ENCODE measurements at regions not wholly inside any gene's neighbourhood (a gene's known extent, or its start where the extent isn't known, plus 50 kb on each side); places are given as distances from the start of the nearest gene placed in this dataset.

- no TSS peak for BruUV-seq (replicated peaks)
- Mint-ChIP-seq H3K4me1 (ENCODE audit: low read depth, unreplicated experiment) (no peaks in the 10 kb centered on the region), H3K36me3 (ENCODE audit: insufficient read depth, unreplicated experiment) (no peaks in the 10 kb centered on the region), H3K27ac (ENCODE audit: unreplicated experiment) (no peak overlapping the region), H3K27me3 (ENCODE audit: insufficient read depth, unreplicated experiment) (peaks cover 19% of the 10 kb centered on the region), H3K9me3 (ENCODE audit: unreplicated experiment) (no peaks in the 10 kb centered on the region), H3K4me3 (ENCODE audit: unreplicated experiment) (no peak overlapping the region)
- intact Hi-C loops (cut with micrococcal nuclease; ENCODE audit: unreplicated experiment): no loop called here
- no peak overlapping the region for H3K4me3 ChIP-seq (ENCODE audit: low read depth, low read length)
- TF ChIP-seq CTCF (IDR thresholded peaks at IDR 0.05; ENCODE audit: insufficient read depth in 1 of 2, low read depth in 1 of 2, low read length in 1 of 2, severe bottlenecking in 1 of 2, unreplicated experiment in 1 of 2): no peak
- ChIA-PET POLR2A (no interaction called here), CTCF (no interaction called here)
- no peaks in the 10 kb centered on the region for H3K27me3 ChIP-seq (replicated peaks; ENCODE audit: control insufficient read depth, insufficient read depth, low read length)
- no peaks in the 10 kb centered on the region for H3K9me3 ChIP-seq
- no peaks in the 10 kb centered on the region for H3K4me1 ChIP-seq
- no peaks in the 10 kb centered on the region for H3K36me3 ChIP-seq (ENCODE audit: control insufficient read depth, insufficient read depth, low read length)
- no peak for DNase-seq
Measured at GRCh38 chr5:153893817-153894216, 144.9 kb downstream of the FAM114A2 start.

- Mint-ChIP-seq H3K27ac (ENCODE audit: unreplicated experiment) (no peak overlapping the region), H3K4me3 (ENCODE audit: unreplicated experiment) (no peak overlapping the region), H3K36me3 (ENCODE audit: insufficient read depth, unreplicated experiment) (no peaks in the 10 kb centered on the region), H3K27me3 (ENCODE audit: insufficient read depth, unreplicated experiment) (peaks cover 10% of the 10 kb centered on the region), H3K4me1 (ENCODE audit: low read depth, unreplicated experiment) (no peaks in the 10 kb centered on the region), H3K9me3 (ENCODE audit: unreplicated experiment) (no peaks in the 10 kb centered on the region)
- intact Hi-C loops (cut with micrococcal nuclease; ENCODE audit: unreplicated experiment): no loop called here
- H3K4me3 ChIP-seq (ENCODE audit: low read depth, low read length): no peak overlapping the region
- H3K4me1 ChIP-seq: no peaks in the 10 kb centered on the region
- no TSS peak for BruUV-seq (replicated peaks)
- CTCF ChIA-PET: no interaction called here
- POLR2A ChIA-PET: no interaction called here
- H3K27me3 ChIP-seq (replicated peaks; ENCODE audit: control insufficient read depth, insufficient read depth, low read length): no peaks in the 10 kb centered on the region
- TF ChIP-seq CTCF (IDR thresholded peaks at IDR 0.05; ENCODE audit: insufficient read depth in 1 of 2, low read depth in 1 of 2, low read length in 1 of 2, severe bottlenecking in 1 of 2, unreplicated experiment in 1 of 2): no peak
- no peak for DNase-seq
- no peaks in the 10 kb centered on the region for H3K36me3 ChIP-seq (ENCODE audit: control insufficient read depth, insufficient read depth, low read length)
- H3K9me3 ChIP-seq: no peaks in the 10 kb centered on the region
Measured at GRCh38 chr5:153891394-153891793, 147.3 kb downstream of the FAM114A2 start.

GRCh38 chr5:153888781-153889180, 149.9 kb downstream of the FAM114A2 start:
- Mint-ChIP-seq H3K4me1 (ENCODE audit: low read depth, unreplicated experiment) (no peaks in the 10 kb centered on the region), H3K4me3 (ENCODE audit: unreplicated experiment) (no peak overlapping the region), H3K27me3 (ENCODE audit: insufficient read depth, unreplicated experiment) (peaks cover 8% of the 10 kb centered on the region), H3K9me3 (ENCODE audit: unreplicated experiment) (no peaks in the 10 kb centered on the region), H3K27ac (ENCODE audit: unreplicated experiment) (no peak overlapping the region), H3K36me3 (ENCODE audit: insufficient read depth, unreplicated experiment) (no peaks in the 10 kb centered on the region)
- Histone ChIP-seq H3K9me3 (no peaks in the 10 kb centered on the region), H3K36me3 (ENCODE audit: control insufficient read depth, insufficient read depth, low read length) (no peaks in the 10 kb centered on the region), H3K27me3 (replicated peaks; ENCODE audit: control insufficient read depth, insufficient read depth, low read length) (no peaks in the 10 kb centered on the region), H3K4me3 (ENCODE audit: low read depth, low read length) (no peak overlapping the region), H3K4me1 (no peaks in the 10 kb centered on the region)
- ChIA-PET POLR2A (no interaction called here), CTCF (no interaction called here)
- no peak for DNase-seq
- BruUV-seq (replicated peaks): no TSS peak
- TF ChIP-seq CTCF (IDR thresholded peaks at IDR 0.05; ENCODE audit: insufficient read depth in 1 of 2, low read depth in 1 of 2, low read length in 1 of 2, severe bottlenecking in 1 of 2, unreplicated experiment in 1 of 2): no peak
- intact Hi-C loops (cut with micrococcal nuclease; ENCODE audit: unreplicated experiment): no loop called here

All from Caco-2 (cell line).